ENCODE measurements at regions not wholly inside any gene's neighbourhood (a gene's known extent, or its start where the extent isn't known, plus 50 kb on each side); places are given as distances from the start of the nearest gene placed in this dataset.

- DNase-seq (ENCODE audit: low spot score), result no peak
- FAIRE-seq, result no peak
Observed at GRCh38 chr6:18920701-18921100, 533.6 kb downstream of the RNF144B start.

DNA sequence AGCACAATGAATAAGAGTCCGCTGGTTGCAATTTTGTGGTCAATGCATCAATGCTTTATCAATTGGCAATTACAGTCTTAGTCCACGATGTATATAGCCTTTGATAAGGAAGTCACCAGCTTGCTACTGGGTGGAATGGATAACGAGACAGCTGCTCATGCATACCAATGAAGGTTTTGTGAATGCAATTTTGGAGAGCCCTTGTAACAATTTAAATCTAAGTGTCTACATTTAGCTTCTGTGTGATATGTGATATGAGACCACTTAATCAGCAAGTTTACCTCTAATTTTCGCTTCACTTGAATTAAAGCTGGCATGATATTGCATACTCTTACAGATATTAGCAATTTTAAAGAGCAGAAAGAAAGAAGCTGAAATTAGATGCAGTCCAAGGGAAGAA is 543.9 kb downstream of the RNF144B start:
- FAIRE-seq (no peak), DNase-seq (ENCODE audit: low spot score) (no peak)

- no peak for FAIRE-seq
- DNase-seq (ENCODE audit: low spot score), result no peak
Observed at GRCh38 chr6:18958146-18958545, 571.0 kb downstream of the RNF144B start.

- no peak for DNase-seq (ENCODE audit: low spot score)
- FAIRE-seq, result no peak
Observed at GRCh38 chr6:18961566-18961965, 574.4 kb downstream of the RNF144B start.

DNA sequence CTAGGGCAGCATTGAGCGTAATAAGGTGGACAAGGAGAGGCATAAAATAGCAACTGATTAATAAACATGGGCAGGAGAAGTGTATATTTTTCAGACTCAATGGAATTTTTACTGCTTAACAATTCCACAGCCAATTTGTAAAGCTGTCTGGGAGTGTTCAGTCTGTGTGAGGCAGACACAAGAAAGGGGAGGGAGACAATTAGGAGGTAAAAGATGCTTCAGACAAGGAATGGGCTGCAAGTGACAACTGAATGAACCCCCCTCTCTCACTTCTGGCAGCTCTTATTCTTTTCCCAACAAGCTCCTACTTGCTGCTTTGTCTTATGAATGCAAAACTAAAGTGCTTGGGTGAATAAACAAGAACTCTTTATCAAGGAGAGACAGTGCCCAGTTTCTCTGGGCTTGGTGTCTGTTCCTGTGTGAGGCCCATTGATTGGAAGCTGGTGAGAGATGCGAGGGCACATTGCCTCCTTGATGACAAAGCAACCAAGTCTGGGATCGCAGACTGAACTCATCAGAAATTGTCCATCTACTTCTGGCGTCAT is 575.3 kb downstream of the RNF144B start:
- FAIRE-seq (no peak), DNase-seq (ENCODE audit: low spot score) (no peak)

DNA sequence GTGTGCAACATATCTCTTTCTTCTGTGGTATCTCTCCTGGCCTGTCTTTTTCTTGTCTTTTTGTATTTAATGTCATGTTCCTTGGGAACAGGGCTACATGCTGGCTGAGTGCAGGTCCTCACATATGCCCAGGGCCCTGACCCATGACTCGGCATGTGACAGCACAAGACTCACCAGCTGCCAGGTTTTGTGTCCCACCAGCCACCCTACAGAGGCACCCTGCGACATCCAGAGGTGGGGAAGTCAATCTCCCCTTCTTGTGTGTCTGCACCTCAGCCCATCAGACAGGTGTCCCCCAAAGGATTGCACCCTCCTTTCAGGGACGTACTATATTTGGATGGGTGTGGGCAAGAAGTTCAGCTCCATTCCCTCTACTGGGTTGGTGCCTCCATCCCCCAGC is 576.3 kb downstream of the RNF144B start:
- DNase-seq (ENCODE audit: low spot score) (no peak), FAIRE-seq (no peak)

DNA sequence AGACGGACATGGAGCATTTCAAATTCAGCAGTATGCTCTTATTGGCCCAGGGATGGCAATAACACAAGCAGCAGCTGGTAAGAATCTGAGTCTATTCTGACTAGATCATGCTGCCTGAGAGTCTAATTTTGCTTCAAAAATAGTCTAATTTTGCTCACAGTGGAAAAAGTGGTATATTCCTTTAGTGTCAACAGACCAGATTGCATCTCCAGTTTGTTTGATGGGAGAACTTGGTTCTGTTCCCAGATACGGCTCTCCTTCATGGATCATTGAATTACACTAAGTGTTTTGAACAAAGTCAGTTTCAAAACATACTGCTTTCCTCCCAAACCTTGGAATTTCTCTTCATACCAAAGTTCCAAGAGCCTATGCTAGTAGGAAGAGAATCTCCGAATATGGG is 586.1 kb downstream of the RNF144B start:
- DNase-seq (ENCODE audit: low spot score), result no peak

GRCh38 chr6:18976091-18976490 is 588.9 kb downstream of the RNF144B start:
- DNase-seq (ENCODE audit: low spot score) (no peak), FAIRE-seq (no peak)

More for the DNA sequence above, 586.1 kb downstream of the RNF144B start:
- FAIRE-seq, result no peak

GRCh38 chr6:18976966-18977365 is 589.8 kb downstream of the RNF144B start:
- no peak for FAIRE-seq
- DNase-seq (ENCODE audit: low spot score), result no peak

- DNase-seq (ENCODE audit: low spot score), result peak; percentile 5
- no peak for FAIRE-seq
Observed at GRCh38 chr6:18978337-18979128, 591.4 kb downstream of the RNF144B start.

DNA sequence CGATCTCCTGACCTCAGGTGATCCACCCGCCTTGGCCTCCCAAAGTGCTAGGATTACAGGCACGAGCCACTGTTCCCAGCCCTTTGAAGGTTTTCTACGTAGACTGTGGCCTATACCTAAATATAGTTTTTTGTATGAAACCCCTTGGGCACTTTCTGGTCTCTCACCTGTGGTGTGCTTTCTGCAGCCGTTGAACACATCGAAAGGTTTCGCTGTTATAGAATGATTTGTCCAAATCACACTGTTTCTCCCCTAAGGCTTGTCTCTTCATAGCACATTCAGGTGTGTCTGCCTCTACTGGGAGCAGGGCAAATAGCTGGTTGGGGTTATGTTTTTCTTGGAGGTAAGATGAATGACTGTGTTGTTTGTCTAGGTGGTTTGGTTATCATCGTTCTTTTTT is 597.9 kb downstream of the RNF144B start:
- FAIRE-seq, result no peak
- DNase-seq (ENCODE audit: low spot score), result no peak

DNA sequence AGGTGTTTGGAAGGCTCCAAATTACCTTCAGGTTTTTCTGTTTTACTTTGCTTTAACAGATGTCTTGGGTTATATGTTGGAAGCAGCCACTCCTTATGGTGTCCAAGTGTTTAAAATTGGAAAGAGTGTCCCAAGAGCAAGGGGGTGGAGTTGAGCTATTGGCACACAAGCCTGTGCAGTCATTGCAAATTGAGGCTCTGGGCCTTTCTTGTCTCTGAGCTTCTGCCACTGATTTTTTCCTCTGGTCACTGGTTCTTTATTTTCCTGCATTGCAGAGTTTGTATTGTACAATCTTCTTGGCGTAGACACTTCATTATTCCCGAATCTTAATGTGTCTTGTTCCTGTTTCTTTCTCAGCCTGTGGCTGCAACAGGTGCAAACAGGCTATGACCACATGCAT is 598.8 kb downstream of the RNF144B start:
- no peak for DNase-seq (ENCODE audit: low spot score)
- no peak for FAIRE-seq

DNA sequence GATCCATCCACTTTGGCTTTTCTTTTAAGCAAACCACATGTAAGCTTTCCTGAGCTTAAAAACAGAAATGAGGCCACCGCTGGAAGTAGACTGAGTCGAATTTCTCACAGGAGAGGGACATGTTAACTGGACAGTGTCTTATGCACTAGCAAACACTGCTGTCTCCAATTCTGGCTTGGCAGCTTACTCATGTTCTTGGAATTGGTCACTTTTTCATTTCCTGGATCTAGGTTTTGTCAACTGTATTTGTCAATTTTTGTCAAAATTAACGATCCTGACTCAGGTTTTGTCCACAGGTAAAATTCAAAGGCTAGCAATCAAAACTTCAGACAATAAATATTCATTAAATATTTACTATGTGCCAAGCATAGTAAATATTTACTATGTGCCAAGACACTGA is 601.5 kb downstream of the RNF144B start:
- no peak for FAIRE-seq
- DNase-seq (ENCODE audit: low spot score), result no peak

- DNase-seq (ENCODE audit: low spot score) (no peak), FAIRE-seq (no peak)
Observed at GRCh38 chr6:18990059-18990978, 603.2 kb downstream of the RNF144B start.

DNA sequence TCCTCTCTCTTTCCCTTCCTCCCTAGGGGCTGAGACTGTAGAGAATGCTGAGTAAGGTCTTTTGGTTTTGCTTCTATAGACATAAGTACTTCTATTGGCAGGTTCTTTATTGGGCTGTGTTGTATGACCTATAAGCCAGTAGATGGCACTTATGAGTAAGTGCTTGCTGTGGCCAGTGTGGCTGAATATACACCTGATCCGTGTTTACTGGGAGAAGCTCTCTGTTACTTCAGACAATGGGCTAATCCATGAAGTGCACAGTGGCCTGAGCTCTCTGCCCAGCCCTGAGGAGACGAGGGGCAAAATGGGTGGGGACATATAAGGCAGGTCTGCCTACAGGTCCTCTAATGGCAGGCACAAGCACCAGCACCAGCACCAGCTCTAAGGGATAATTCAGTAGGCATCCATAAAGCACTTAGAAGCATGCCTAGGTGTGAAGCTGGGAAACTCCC is 610.3 kb downstream of the RNF144B start:
- DNase-seq (ENCODE audit: low spot score) (peak; percentile 48), FAIRE-seq (no peak)

GRCh38 chr6:19002976-19003560 is 615.9 kb downstream of the RNF144B start:
- no peak for DNase-seq (ENCODE audit: low spot score)
- FAIRE-seq, result no peak

DNA sequence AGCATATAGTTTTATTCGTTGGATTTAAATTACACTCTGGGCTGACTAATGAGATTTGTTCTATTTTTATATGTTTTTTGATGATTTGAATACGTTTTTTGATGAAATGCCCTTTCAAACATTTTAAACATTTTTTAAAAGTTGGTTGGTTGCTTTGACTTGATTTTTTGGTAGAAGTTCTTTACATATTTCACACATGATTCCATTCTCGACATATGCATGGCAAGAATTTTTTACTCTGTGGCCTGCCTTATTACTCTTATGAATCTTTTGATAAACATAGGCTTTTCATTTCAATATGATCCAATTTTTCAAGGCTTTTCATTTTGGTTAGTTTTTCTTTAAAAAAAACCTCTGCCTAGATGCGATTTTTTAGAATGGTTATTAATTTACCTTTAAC is 617.0 kb downstream of the RNF144B start:
- FAIRE-seq (no peak), DNase-seq (ENCODE audit: low spot score) (no peak)

GRCh38 chr6:19009769-19010168 is 622.6 kb downstream of the RNF144B start:
- no peak for FAIRE-seq
- no peak for DNase-seq (ENCODE audit: low spot score)

DNA sequence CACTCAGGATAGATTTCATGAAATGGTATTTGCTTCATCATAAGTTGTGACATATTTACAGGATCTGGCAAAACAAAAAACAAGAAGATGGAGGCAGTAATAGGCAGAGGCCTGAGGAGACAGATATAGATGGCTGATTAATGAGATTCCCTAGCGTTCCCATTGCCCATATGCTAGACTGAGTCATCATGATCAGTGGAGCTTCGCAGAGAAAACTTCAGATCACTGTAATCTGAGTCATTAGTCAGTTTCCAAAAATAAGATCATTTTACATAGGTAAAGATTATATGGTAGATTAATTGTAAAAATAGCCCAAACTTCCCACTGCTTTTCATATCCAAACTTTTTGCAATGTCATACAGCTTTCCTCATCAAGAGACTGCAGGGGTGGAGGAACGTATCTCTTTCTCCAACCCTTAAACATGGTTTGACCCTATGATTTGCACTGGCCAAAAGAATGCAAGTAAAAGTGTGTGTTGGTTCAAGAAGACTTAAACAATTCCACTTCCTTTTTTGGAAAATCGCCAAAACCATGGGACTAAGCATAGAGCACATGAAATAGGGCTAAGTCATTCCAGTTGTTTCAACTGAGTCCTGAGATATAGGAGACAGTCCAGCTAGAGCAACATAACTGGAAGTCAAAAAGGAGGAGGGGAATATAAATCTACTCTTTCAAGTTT is 626.0 kb downstream of the RNF144B start:
- no peak for FAIRE-seq
- no peak for DNase-seq (ENCODE audit: low spot score)

- FAIRE-seq (no peak), DNase-seq (ENCODE audit: low spot score) (peak; percentile 4)
Observed at GRCh38 chr6:19024737-19025136, 637.6 kb downstream of the RNF144B start.

DNA sequence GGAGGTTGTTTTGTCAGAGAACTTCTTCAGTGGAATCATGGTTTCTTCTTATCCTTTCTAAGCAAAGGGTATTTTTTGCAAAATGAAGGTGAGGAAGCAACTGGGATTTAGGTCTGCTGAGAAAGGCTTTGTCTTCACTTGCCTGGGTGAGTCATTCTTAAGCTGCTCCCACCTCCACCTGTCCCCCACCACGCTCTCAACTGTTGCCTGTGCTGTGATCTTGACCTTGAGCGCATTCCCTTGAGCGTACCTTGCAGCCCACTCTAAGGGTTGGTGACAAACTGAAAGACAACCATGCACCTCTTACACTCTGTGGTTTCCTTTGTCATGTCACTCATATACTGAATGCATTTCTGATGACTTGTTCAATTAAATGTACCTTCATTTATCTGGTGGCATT is 641.1 kb downstream of the RNF144B start:
- no peak for FAIRE-seq
- no peak for DNase-seq (ENCODE audit: low spot score)
